H9 (cell line): ENCODE measurements at regions not wholly inside any gene's neighbourhood (a gene's known extent, or its start where the extent isn't known, plus 50 kb on each side); places are given as distances from the start of the nearest gene placed in this dataset.

Experiments
- DNase-seq: peaks from one replicate; pipeline ENCODE4 v3.0.0-alpha.2; 2017
- H2AFZ ChIP-seq: one replicate; pipeline ENCODE4 v1.6.1; 2013; ENCODE audit warnings: mild to moderate bottlenecking, low read length, control low read depth, moderate library complexity
- H2AK5ac ChIP-seq: 2 replicates; pipeline ENCODE4 v1.6.1; 2013; ENCODE audit warnings: low read length, control low read depth, mixed read lengths; ENCODE audit not compliant: insufficient read length
- H2BK120ac ChIP-seq: one replicate; pipeline ENCODE4 v1.6.1; 2013; ENCODE audit warnings: low read depth, mild to moderate bottlenecking, low read length, control low read depth, inconsistent platforms; ENCODE audit not compliant: poor library complexity, severe bottlenecking
- H2BK12ac ChIP-seq: 2 replicates; pipeline ENCODE4 v1.6.1; 2013; ENCODE audit warnings: low read length, control low read depth, mixed read lengths, low read depth; ENCODE audit not compliant: insufficient read length
- H2BK15ac ChIP-seq: 2 replicates; pipeline ENCODE4 v1.6.1; 2013; ENCODE audit warnings: low read depth, low read length, control low read depth
- H2BK20ac ChIP-seq: one replicate; pipeline ENCODE4 v1.6.1; 2013; ENCODE audit warnings: low read depth, mild to moderate bottlenecking, low read length, control low read depth, inconsistent platforms; ENCODE audit not compliant: poor library complexity, severe bottlenecking
- H2BK5ac ChIP-seq: 2 replicates; pipeline ENCODE4 v1.6.1; 2013; ENCODE audit warnings: low read length, control low read depth, mixed read lengths; ENCODE audit not compliant: insufficient read length
- H3K14ac ChIP-seq: 2 replicates; pipeline ENCODE4 v1.6.1; 2013; ENCODE audit warnings: low read length, control low read depth; ENCODE audit not compliant: insufficient read depth
- H3K18ac ChIP-seq: 2 replicates; pipeline ENCODE4 v1.6.1; 2013; ENCODE audit warnings: low read depth, mild to moderate bottlenecking, mixed read lengths, low read length, control low read depth; ENCODE audit not compliant: insufficient read length
- H3K23ac ChIP-seq: 2 replicates; pipeline ENCODE4 v1.6.1; 2013; ENCODE audit warnings: low read length, control low read depth, mixed read lengths, low read depth; ENCODE audit not compliant: insufficient read length
- H3K23me2 ChIP-seq: 2 replicates; pipeline ENCODE4 v1.6.1; 2013; ENCODE audit warnings: low read depth, mild to moderate bottlenecking, mixed read lengths, low read length, control low read depth; ENCODE audit not compliant: insufficient read length, poor library complexity, severe bottlenecking
- H3K27ac ChIP-seq: 2 replicates; pipeline ENCODE4 v1.5.1; 2013; ENCODE audit warnings: low read length, control low read depth, mixed read lengths, low read depth; ENCODE audit not compliant: insufficient read length
- H3K27me3 ChIP-seq: 2 replicates; pipeline ENCODE4 v1.6.1; 2013; ENCODE audit warnings: low read length, control low read depth, inconsistent platforms; ENCODE audit not compliant: insufficient read depth
- H3K4ac ChIP-seq: 2 replicates; pipeline ENCODE4 v1.6.1; 2013; ENCODE audit warnings: low read depth, mild to moderate bottlenecking, control low read depth, inconsistent platforms, low read length, moderate library complexity
- H3K4me1 ChIP-seq: 2 replicates; pipeline ENCODE4 v1.6.1; 2013; ENCODE audit warnings: low read length, control low read depth, inconsistent platforms; ENCODE audit not compliant: insufficient read depth
- H3K4me2 ChIP-seq: 2 replicates; pipeline ENCODE4 v1.6.1; 2013; ENCODE audit warnings: low read length, control low read depth, mixed read lengths; ENCODE audit not compliant: insufficient read length, insufficient read depth
- H3K56ac ChIP-seq: 2 replicates; pipeline ENCODE4 v1.6.1; 2013; ENCODE audit warnings: low read depth, mild to moderate bottlenecking, mixed read lengths, low read length, control low read depth; ENCODE audit not compliant: insufficient read length
- H3K79me1 ChIP-seq: 2 replicates; pipeline ENCODE4 v1.6.1; 2013; ENCODE audit warnings: low read depth, mild to moderate bottlenecking, moderate library complexity, low read length, control low read depth, inconsistent platforms; ENCODE audit not compliant: insufficient read depth, poor library complexity, severe bottlenecking
- H3K79me2 ChIP-seq: 2 replicates; pipeline ENCODE4 v1.6.1; 2013; ENCODE audit warnings: low read length, control low read depth, inconsistent platforms; ENCODE audit not compliant: insufficient read depth
- H3K9ac ChIP-seq: 2 replicates; pipeline ENCODE4 v1.6.1; 2013; ENCODE audit warnings: low read length, control low read depth, mixed read lengths; ENCODE audit not compliant: insufficient read length; ENCODE audit errors: extremely low read depth
- H3K9me3 ChIP-seq: one replicate; pipeline ENCODE4 v1.6.1; 2013; ENCODE audit warnings: low read depth, low read length, inconsistent platforms; ENCODE audit not compliant: control insufficient read depth
- H3T11ph ChIP-seq: one replicate; pipeline ENCODE4 v1.6.1; 2013; ENCODE audit warnings: mild to moderate bottlenecking, low read length, control low read depth, inconsistent platforms
- H4K20me1 ChIP-seq: one replicate; pipeline ENCODE4 v1.6.1; 2013; ENCODE audit not compliant: control insufficient read depth, insufficient read length, insufficient read depth
- H4K5ac ChIP-seq: 2 replicates; pipeline ENCODE4 v1.6.1; 2013; ENCODE audit warnings: low read depth, mild to moderate bottlenecking, mixed read lengths, low read length, control low read depth; ENCODE audit not compliant: insufficient read length
- H4K8ac ChIP-seq: replicated peaks from 2 replicates; pipeline ENCODE4 v1.6.1; 2013; ENCODE audit warnings: low read length, control low read depth, mixed read lengths, low read depth; ENCODE audit not compliant: insufficient read length
- H4K91ac ChIP-seq: 2 replicates; pipeline ENCODE4 v1.6.1; 2013; ENCODE audit warnings: low read depth, mild to moderate bottlenecking, moderate library complexity, mixed read lengths, low read length, control low read depth; ENCODE audit not compliant: insufficient read length
- H3K27ac Mint-ChIP-seq, 3 experiments: 2 replicates in 2 of 3; 3 replicates in 1 of 3; pipeline ENCODE4 v1.8.0; 2020 to 2021; ENCODE audit warnings: mixed read lengths in 3 of 3, mild to moderate bottlenecking in 1 of 3, moderate library complexity in 1 of 3
- H3K27me3 Mint-ChIP-seq: 2 replicates; pipeline ENCODE4 v1.8.0; 2021; ENCODE audit warnings: low read depth, mild to moderate bottlenecking, moderate library complexity, mixed read lengths
- H3K36me3 Mint-ChIP-seq, 3 experiments: 2 replicates in 2 of 3; 3 replicates in 1 of 3; pipeline ENCODE4 v1.8.0; 2020 to 2021; ENCODE audit warnings: low read depth in 3 of 3, mixed read lengths in 3 of 3; ENCODE audit not compliant: insufficient read depth in 1 of 3
- H3K4me1 Mint-ChIP-seq, 2 experiments: 2 replicates each; pipeline ENCODE4 v1.8.0; 2020; ENCODE audit warnings: mixed read lengths in 2 of 2
- H3K4me3 Mint-ChIP-seq, 2 experiments: 2 replicates in 1 of 2; 3 replicates in 1 of 2; pipeline ENCODE4 v1.8.0; 2020 to 2021; ENCODE audit warnings: mild to moderate bottlenecking in 2 of 2, mixed read lengths in 2 of 2, moderate library complexity in 1 of 2
- H3K9me3 Mint-ChIP-seq, 2 experiments: 2 replicates in 1 of 2; 3 replicates in 1 of 2; pipeline ENCODE4 v1.8.0; 2020; ENCODE audit warnings: mild to moderate bottlenecking in 2 of 2, mixed read lengths in 2 of 2, moderate library complexity in 1 of 2
- CTCF ChIP-seq: fragments of 200-600 bp; sonication (generic); conservative IDR thresholded peaks from 3 replicates; pipeline ENCODE4 v1.8.0; 2021; ENCODE audit warnings: antibody characterized with exemption, mild to moderate bottlenecking
- WGBS: extraction: QIAGEN DNeasy Blood & Tissue Kit; methylation state at CpG from one replicate; pipeline ENCODE4 v1.1.7; 2013; ENCODE audit warnings: missing lambda C conversion rate, low lambda C conversion rate, mixed read lengths; ENCODE audit not compliant: insufficient read length; ENCODE audit errors: extremely low coverage; 5-methylcytosine and 5-hydroxymethylcytosine counted together

DNA sequence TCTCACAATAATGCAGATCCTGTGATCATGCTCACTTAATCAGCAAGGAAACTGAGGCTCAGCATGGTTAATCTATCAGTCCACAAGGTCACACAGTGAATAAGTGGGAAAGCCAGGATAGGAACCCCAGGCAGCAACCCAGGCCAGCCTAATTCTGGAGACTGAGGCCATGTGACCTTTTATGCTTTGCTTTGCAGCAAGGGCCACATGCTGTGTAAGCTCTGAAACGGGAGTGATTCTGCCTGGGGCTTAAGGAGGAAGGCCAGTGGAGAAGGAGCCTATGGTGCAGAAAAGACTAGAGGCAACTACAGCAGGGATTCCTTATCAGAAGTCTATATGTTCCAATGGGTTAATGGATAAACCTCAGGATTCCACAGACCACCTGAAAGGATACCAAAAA lies 157.6 kb upstream of the PPP2R3A start:
- WGBS: no CpG with 5 or more reads among the region's 1 CpG
- Histone ChIP-seq H3K79me2 (no peaks in the 10 kb centered on the region), H3K4me1 (peaks cover 3% of the 10 kb centered on the region; the same call in 1 of the 2 replicates), H3K4ac (no peak overlapping the region), H3K56ac (no peak overlapping the region), H3K14ac (no peak overlapping the region), H3K9ac (no peak overlapping the region), H3K27me3 (no peaks in the 10 kb centered on the region; the same call in 1 of the 2 replicates), H4K5ac (no peak overlapping the region), H4K20me1 (no peaks in the 10 kb centered on the region), H2BK120ac (no peak overlapping the region), H3K18ac (no peak overlapping the region), H4K91ac (no peak overlapping the region), H2BK20ac (no peak overlapping the region), H2AK5ac (no peak overlapping the region), H2BK15ac (no peak overlapping the region), H3K23me2 (no peaks in the 10 kb centered on the region), H3K27ac (no peak overlapping the region), H3K9me3 (no peaks in the 10 kb centered on the region), H2AFZ (no peak overlapping the region), H3K4me2 (no peak overlapping the region), H2BK12ac (no peak overlapping the region), H3K23ac (no peak overlapping the region), H3T11ph (no peak overlapping the region), H4K8ac (no peak overlapping the region), H3K79me1 (no peaks in the 10 kb centered on the region), H2BK5ac (no peak overlapping the region)
- Mint-ChIP-seq H3K4me1 (peaks cover 35% of the 10 kb centered on the region in 2 experiments), H3K27ac (no peak overlapping the region), H3K9me3 (no peaks in the 10 kb centered on the region), H3K36me3 (no peaks in the 10 kb centered on the region; a peak in 1 of 7 replicates), H3K27me3 (peaks cover 4% of the 10 kb centered on the region), H3K4me3 (no peak overlapping the region)
- DNase-seq: no peak
- no peak for TF ChIP-seq CTCF
